Stimulated activated effector memory CD8-positive, alpha-beta T cell treated with anti-CD3 and anti-CD28 coated beads, Interleukin-12 subunit alpha, Interleukin-12 subunit beta, amount 100 ng/mL, for 72 hours (primary cell): ENCODE measurements at regions not wholly inside any gene's neighbourhood (a gene's known extent, or its start where the extent isn't known, plus 50 kb on each side); places are given as distances from the start of the nearest gene placed in this dataset.
"Not testable (repeated sequence)": the region's sequence is repeated elsewhere in the genome, so short reads cannot be mapped to it uniquely, and the experiment has no call there.

ENCODE experiments used
- ATAC-seq: fragments of 150-1000 bp; cut with Tn5 transposase; 2 replicates; pipeline ENCODE4 v1.10.0; 2021
- DNase-seq, 2 donors: peaks; one replicate each; pipeline ENCODE4 v3.0.0; 2021 to 2022; ENCODE audit warnings: low spot score in 2 of 2
- H3K27ac Mint-ChIP-seq: one replicate; pipeline ENCODE4 v1.8.0; 2022; ENCODE audit warnings: mild to moderate bottlenecking, mixed read lengths
- H3K36me3 Mint-ChIP-seq: one replicate; pipeline ENCODE4 v1.8.0; 2022; ENCODE audit warnings: mild to moderate bottlenecking, mixed read lengths
- H3K4me1 Mint-ChIP-seq: one replicate; pipeline ENCODE4 v1.8.0; 2022; ENCODE audit warnings: mixed read lengths
- H3K4me3 Mint-ChIP-seq: one replicate; pipeline ENCODE4 v1.8.0; 2022; ENCODE audit warnings: mild to moderate bottlenecking, mixed read lengths
- H3K9me3 Mint-ChIP-seq: one replicate; pipeline ENCODE4 v1.8.0; 2022; ENCODE audit warnings: mixed read lengths

DNA sequence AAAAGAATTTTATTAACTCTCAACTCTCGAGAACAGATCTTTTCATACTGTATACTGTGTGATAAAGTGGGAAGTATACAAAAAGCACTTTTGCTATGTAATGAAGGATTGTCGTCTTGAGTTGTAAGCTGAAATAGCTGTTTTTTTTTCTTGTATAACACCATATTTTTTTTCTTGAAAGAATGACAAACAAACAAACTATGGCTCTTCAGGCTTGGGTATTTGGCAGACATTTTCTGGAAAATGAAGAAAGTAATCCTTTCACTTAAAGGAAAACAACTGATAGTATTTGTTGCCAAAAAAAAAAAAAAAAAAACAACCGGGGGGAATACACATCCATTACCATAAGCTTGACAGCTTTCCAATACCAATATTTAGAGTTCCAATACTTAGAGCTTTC lies 230.4 kb downstream of the ICOS start:
- no peak for DNase-seq
- Mint-ChIP-seq H3K4me1 (no peaks in the 10 kb centered on the region), H3K9me3 (no peaks in the 10 kb centered on the region)

GRCh38 chr2:204167670-204168069 lies 231.1 kb downstream of the ICOS start:
- H3K4me3 Mint-ChIP-seq, ATAC-seq, H3K4me1 Mint-ChIP-seq: not testable (repeated sequence)

More for the DNA sequence above, 230.4 kb downstream of the ICOS start:
- Mint-ChIP-seq H3K27ac (no peak overlapping the region), H3K4me3 (no peak overlapping the region), H3K36me3 (no peaks in the 10 kb centered on the region)
- no peak for ATAC-seq

GRCh38 chr2:204170411-204170810 lies 233.8 kb downstream of the ICOS start:
- Mint-ChIP-seq H3K4me1 (no peaks in the 10 kb centered on the region), H3K4me3 (no peak overlapping the region), H3K9me3 (no peaks in the 10 kb centered on the region), H3K27ac (no peak overlapping the region), H3K36me3 (no peaks in the 10 kb centered on the region)
- no peak for DNase-seq
- no peak for ATAC-seq

More at GRCh38 chr2:204167670-204168069, 231.1 kb downstream of the ICOS start:
- DNase-seq, H3K27ac Mint-ChIP-seq, H3K9me3 Mint-ChIP-seq, H3K36me3 Mint-ChIP-seq: not testable (repeated sequence)

GRCh38 chr2:204171432-204172144 lies 235.0 kb downstream of the ICOS start:
- H3K4me1 Mint-ChIP-seq, result no peaks in the 10 kb centered on the region
- H3K4me3 Mint-ChIP-seq, result no peak overlapping the region
- DNase-seq, result no peak
- no peaks in the 10 kb centered on the region for H3K36me3 Mint-ChIP-seq
- H3K9me3 Mint-ChIP-seq, result no peaks in the 10 kb centered on the region
- H3K27ac Mint-ChIP-seq, result no peak overlapping the region
- ATAC-seq, result no peak

DNA sequence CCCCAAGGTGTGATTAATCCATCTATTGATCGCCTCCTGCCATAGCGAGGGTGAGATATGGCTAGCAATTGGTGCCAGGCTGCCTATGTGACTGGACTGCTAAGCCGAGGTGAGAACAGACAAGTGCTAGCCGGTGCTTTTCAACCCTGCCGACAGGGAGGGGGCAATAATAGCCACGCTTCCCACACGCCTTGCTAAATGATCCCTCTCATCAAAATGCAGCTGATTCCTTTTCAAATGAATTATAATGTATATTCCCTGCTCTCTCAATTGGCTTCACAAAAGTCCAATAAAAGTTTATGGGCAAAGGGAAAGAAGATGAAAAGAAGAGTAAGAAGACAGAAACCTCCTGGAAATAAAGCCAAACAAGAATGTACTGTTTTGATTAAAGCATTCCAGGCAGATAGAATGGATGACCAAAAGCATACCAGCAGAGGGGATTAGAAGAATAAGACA lies 235.6 kb downstream of the ICOS start:
- Mint-ChIP-seq H3K4me1 (no peaks in the 10 kb centered on the region), H3K4me3 (no peak overlapping the region), H3K27ac (no peak overlapping the region), H3K36me3 (no peaks in the 10 kb centered on the region), H3K9me3 (no peaks in the 10 kb centered on the region)
- DNase-seq (no peak), ATAC-seq (no peak)

DNA sequence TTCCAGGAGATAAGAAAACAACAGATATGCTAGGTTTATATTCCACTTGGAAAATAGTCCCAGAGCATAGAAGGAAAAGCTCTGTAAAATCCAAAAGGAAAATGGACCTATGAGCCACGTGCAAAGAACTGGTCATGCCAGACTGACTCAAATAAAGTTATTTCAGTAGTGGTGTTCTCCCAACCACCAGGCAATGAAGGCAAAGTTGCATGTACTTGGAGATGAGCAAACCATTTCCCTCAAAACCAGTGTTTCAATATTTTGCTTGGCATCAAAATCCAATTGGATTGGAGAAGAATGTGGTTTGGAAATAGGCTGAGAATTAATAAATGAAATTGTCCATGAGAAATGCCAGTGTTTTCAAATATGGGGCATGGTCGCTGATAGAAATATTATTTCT lies 237.5 kb downstream of the ICOS start:
- no peaks in the 10 kb centered on the region for H3K9me3 Mint-ChIP-seq
- no peak overlapping the region for H3K4me3 Mint-ChIP-seq
- no peak overlapping the region for H3K27ac Mint-ChIP-seq
- no peaks in the 10 kb centered on the region for H3K4me1 Mint-ChIP-seq
- DNase-seq, result no peak
- no peak for ATAC-seq
- H3K36me3 Mint-ChIP-seq, result no peaks in the 10 kb centered on the region

GRCh38 chr2:204175552-204176271 lies 239.1 kb downstream of the ICOS start:
- no peak overlapping the region for H3K4me3 Mint-ChIP-seq
- H3K36me3 Mint-ChIP-seq, result no peaks in the 10 kb centered on the region
- no peaks in the 10 kb centered on the region for H3K4me1 Mint-ChIP-seq
- no peak overlapping the region for H3K27ac Mint-ChIP-seq
- DNase-seq (no peak), ATAC-seq (no peak)
- H3K9me3 Mint-ChIP-seq, result no peaks in the 10 kb centered on the region

- Mint-ChIP-seq H3K27ac (no peak overlapping the region), H3K4me1 (no peaks in the 10 kb centered on the region)
- ATAC-seq, result no peak
Observed at GRCh38 chr2:204176306-204176705, 239.7 kb downstream of the ICOS start.

DNA sequence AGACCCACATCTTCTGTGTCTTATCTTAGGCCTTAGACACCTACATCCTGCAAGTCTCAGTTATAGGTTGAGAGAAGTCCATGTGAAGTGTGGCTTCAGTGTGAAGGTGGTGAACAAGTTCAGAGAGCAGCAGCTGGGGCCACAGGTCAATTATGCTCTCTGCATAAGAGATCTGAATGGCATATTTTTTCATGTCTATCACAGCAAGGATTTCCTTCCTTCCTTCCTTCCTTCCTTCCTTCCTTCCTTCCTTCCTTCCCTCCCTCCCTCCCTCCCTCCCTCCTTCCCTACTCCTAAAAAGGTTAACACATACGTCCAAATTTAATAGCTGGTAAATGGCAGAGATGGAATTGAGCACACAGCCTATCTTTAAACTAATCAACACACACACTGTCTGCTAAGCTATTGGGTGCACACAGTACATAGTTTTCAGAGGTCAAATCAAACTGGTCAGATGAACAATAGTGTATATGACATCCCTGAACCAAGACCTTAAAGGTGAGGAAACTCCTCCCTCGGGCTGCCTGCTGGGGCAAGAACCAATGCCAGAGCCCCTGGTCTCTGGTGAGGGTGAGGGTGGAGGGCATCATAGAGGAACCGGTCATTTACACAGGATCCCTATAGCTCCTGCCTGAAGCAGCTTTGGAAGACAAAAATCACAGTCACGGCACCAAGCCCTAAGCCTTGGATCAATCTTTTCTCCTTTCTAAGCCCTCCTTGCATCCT lies 240.9 kb downstream of the ICOS start:
- Mint-ChIP-seq H3K9me3 (no peaks in the 10 kb centered on the region), H3K27ac (no peak overlapping the region), H3K36me3 (no peaks in the 10 kb centered on the region), H3K4me3 (no peak overlapping the region), H3K4me1 (no peaks in the 10 kb centered on the region)
- ATAC-seq, result peak; percentile 51
- no peak for DNase-seq

More at GRCh38 chr2:204176306-204176705, 239.7 kb downstream of the ICOS start:
- Mint-ChIP-seq H3K36me3 (no peaks in the 10 kb centered on the region), H3K9me3 (no peaks in the 10 kb centered on the region), H3K4me3 (no peak overlapping the region)
- no peak for DNase-seq

DNA sequence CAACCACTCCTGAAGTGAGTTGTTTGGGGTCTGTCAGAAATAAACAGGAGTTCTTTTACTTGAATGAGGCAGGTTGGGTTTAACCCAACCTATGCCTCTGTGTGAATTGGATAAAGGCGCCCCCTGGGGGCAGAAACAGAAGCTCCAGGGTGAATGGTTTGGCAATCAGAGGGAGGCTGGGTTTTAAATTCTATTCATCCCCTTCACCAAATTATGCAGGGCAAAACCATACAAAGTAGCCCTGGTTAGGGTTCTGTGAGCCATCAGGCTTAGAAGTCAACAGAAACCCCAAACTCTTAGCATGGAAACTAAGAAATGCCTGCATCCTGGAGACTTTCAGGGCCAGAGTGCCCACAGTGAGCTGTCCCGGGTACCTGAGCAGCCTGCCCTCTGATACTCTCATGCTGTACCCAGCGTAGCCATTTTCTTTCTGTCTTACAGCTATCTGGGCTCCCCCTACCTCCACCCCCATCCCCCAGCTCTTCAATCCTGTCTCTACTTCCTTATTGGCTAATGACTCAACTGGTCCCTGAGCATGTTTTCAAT lies 241.5 kb downstream of the ICOS start:
- H3K27ac Mint-ChIP-seq, result no peak overlapping the region
- no peak overlapping the region for H3K4me3 Mint-ChIP-seq
- no peaks in the 10 kb centered on the region for H3K36me3 Mint-ChIP-seq
- no peaks in the 10 kb centered on the region for H3K4me1 Mint-ChIP-seq
- DNase-seq (peak; percentile 47 to 83), ATAC-seq (peak; percentile 85)
- no peaks in the 10 kb centered on the region for H3K9me3 Mint-ChIP-seq

DNA sequence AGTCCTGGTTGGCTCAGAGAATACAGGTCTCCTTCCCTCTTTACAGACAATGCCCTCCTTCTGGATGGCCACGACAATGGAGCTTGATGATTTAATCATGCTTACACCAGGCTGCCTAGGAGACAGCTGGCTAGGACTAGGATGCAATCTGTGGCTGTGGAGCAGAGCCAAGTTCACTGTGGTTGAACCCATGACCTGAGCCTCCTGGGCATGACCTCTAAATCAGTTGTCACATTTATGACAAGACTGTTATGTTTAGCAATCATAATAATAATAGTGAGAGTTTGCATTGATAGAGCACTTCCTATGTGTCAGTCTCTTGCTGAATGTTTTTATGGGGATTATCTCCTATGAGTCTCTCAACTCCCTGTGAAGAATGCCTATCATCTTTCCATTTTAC lies 244.1 kb downstream of the ICOS start:
- H3K27ac Mint-ChIP-seq, result no peak overlapping the region

GRCh38 chr2:204183608-204184007 lies 247.0 kb downstream of the ICOS start:
- Mint-ChIP-seq H3K9me3 (no peaks in the 10 kb centered on the region), H3K4me3 (no peak overlapping the region), H3K27ac (no peak overlapping the region), H3K36me3 (no peaks in the 10 kb centered on the region), H3K4me1 (peaks cover 4% of the 10 kb centered on the region)
- no peak for ATAC-seq
- no peak for DNase-seq

More for the DNA sequence above, 244.1 kb downstream of the ICOS start:
- ATAC-seq, result peak; percentile 61
- Mint-ChIP-seq H3K9me3 (no peaks in the 10 kb centered on the region), H3K4me3 (no peak overlapping the region), H3K36me3 (no peaks in the 10 kb centered on the region), H3K4me1 (no peaks in the 10 kb centered on the region)
- DNase-seq, result no peak

GRCh38 chr2:204184226-204184625 lies 247.7 kb downstream of the ICOS start:
- DNase-seq (no peak), ATAC-seq (no peak)
- H3K9me3 Mint-ChIP-seq, result no peaks in the 10 kb centered on the region
- H3K4me1 Mint-ChIP-seq, result peaks cover 4% of the 10 kb centered on the region
- H3K27ac Mint-ChIP-seq, result no peak overlapping the region
- H3K4me3 Mint-ChIP-seq, result no peak overlapping the region
- no peaks in the 10 kb centered on the region for H3K36me3 Mint-ChIP-seq

DNA sequence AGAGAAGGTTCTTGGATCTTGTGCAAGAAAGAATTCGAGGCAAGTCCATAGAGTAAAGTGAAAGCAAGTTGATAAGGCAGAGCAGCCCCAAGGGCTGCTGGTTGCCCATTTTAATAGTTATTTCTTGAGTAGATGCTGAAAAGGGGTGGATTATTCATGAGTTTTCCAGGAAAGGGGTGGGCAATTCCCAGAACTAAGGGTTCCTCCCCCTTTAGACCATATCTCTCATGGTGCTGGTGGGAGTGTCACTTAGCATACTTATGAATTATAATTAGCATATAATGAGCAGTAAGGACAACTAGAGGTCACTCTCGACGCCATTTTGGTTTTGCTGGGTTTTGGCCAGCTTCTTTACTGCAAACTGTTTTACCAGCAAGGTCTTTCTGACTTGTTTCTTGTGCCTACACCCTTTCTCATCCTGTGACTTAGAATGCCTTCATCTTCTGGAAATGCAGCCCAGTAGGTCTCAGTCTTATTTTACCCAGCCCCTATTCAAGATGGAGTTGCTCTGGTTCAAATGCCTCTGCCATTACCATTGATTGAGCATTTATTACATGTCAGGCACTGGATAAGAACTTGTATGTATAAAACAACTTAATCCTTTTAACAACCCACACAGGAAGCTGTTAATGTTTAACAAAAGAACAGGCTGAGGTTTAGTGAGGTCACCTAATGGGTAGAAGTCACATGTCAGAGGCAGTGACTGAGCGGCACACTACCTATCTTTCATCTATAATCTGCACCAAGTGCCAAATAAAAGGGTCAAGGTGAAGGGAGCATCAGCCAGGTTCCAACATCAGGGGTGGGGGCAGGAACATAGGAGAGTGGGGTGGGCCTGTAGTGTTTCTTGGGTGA lies 250.9 kb downstream of the ICOS start:
- no peak overlapping the region for H3K4me3 Mint-ChIP-seq

More for the DNA sequence above, 250.9 kb downstream of the ICOS start:
- no peak overlapping the region for H3K27ac Mint-ChIP-seq
- no peaks in the 10 kb centered on the region for H3K36me3 Mint-ChIP-seq
- DNase-seq, result no peak
- H3K9me3 Mint-ChIP-seq, result no peaks in the 10 kb centered on the region
- no peak for ATAC-seq
- H3K4me1 Mint-ChIP-seq, result peaks cover 4% of the 10 kb centered on the region
